CD4-positive, alpha-beta memory T cell (primary cell): ENCODE measurements at regions not wholly inside any gene's neighbourhood (a gene's known extent, or its start where the extent isn't known, plus 50 kb on each side); places are given as distances from the start of the nearest gene placed in this dataset.

Source experiments
- CTCF ChIA-PET: fragments of 350-600 bp; sonication (Branson Sonifier 250); formaldehyde crosslinking; loops from one replicate; lab custom pipeline; 2021; ENCODE audit warnings: inconsistent platforms; ENCODE audit not compliant: partially characterized antibody; lab: Charles Lee
- POLR2A ChIA-PET: fragments of 350-600 bp; sonication (Branson Sonifier 250); formaldehyde crosslinking; loops from one replicate; lab custom pipeline; 2021; ENCODE audit not compliant: partially characterized antibody; lab: Charles Lee
- DNase-seq, 5 donors: peaks; one replicate each; pipeline versions ENCODE4 v3.0.0 to v3.0.0-alpha.2; 2020 to 2022; ENCODE audit warnings: mixed read lengths in 1 of 5
- H3K27ac ChIP-seq: one replicate; pipeline ENCODE4 v1.7.0; 2013; ENCODE audit warnings: low read depth, low read length
- H3K27me3 ChIP-seq: 2 replicates; pipeline ENCODE4 v1.7.0; 2013; ENCODE audit warnings: mild to moderate bottlenecking, low read length, moderate library complexity; ENCODE audit not compliant: insufficient read depth
- H3K36me3 ChIP-seq: 2 replicates; pipeline ENCODE4 v1.7.0; 2013; ENCODE audit warnings: mild to moderate bottlenecking, low read length, moderate library complexity; ENCODE audit not compliant: insufficient read depth
- H3K4me1 ChIP-seq: 2 replicates; pipeline ENCODE4 v1.7.0; 2013; ENCODE audit warnings: mild to moderate bottlenecking, low read length, moderate library complexity; ENCODE audit not compliant: insufficient read depth
- H3K4me3 ChIP-seq, 2 donors: one replicate each; pipeline ENCODE4 v1.7.0; 2013; ENCODE audit warnings: low read length in 2 of 2, mild to moderate bottlenecking in 1 of 2
- H3K9me3 ChIP-seq, 2 donors: one replicate each; pipeline ENCODE4 v1.7.0; 2013; ENCODE audit warnings: low read length in 2 of 2, control low read depth in 1 of 2; ENCODE audit not compliant: control insufficient read depth in 1 of 2
- H3K27ac Mint-ChIP-seq, 7 donors: one replicate each; pipeline ENCODE4 v1.8.0; 2020 to 2021; ENCODE audit warnings: mixed read lengths in 7 of 7, mild to moderate bottlenecking in 6 of 7, inconsistent platforms in 3 of 7, moderate library complexity in 3 of 7
- H3K27me3 Mint-ChIP-seq, 2 donors: one replicate each; pipeline ENCODE4 v1.8.0; 2020 to 2021; ENCODE audit warnings: mixed read lengths in 2 of 2
- H3K36me3 Mint-ChIP-seq, 2 donors: one replicate each; pipeline ENCODE4 v1.8.0; 2020 to 2021; ENCODE audit warnings: mixed read lengths in 2 of 2, inconsistent platforms in 1 of 2, mild to moderate bottlenecking in 1 of 2
- H3K4me1 Mint-ChIP-seq, 4 donors: one replicate each; pipeline ENCODE4 v1.8.0; 2020 to 2021; ENCODE audit warnings: mixed read lengths in 4 of 4, mild to moderate bottlenecking in 1 of 4
- H3K4me3 Mint-ChIP-seq, 8 donors: one replicate each; pipeline ENCODE4 v1.8.0; 2020 to 2021; ENCODE audit warnings: mixed read lengths in 8 of 8, mild to moderate bottlenecking in 7 of 8, moderate library complexity in 6 of 8, inconsistent platforms in 3 of 8
- H3K9me3 Mint-ChIP-seq, 8 donors: one replicate each; pipeline ENCODE4 v1.8.0; 2020 to 2021; ENCODE audit warnings: mixed read lengths in 8 of 8, mild to moderate bottlenecking in 5 of 8, inconsistent platforms in 3 of 8, moderate library complexity in 1 of 8
- intact Hi-C: fragments of 100-400 bp; cut with micrococcal nuclease; formaldehyde crosslinking; loops from one replicate; pipeline ENCODE4 v1.15.1; 2023

- H3K27ac ChIP-seq, result peak overlapping the region; percentile 75
- no peak for DNase-seq
- H3K4me3 Mint-ChIP-seq, result no peak overlapping the region
- H3K4me1 ChIP-seq, result peaks cover 29% of the 10 kb centered on the region
- H3K9me3 Mint-ChIP-seq, result peaks cover 0 to 2% (median 0%) of the 10 kb centered on the region in 8 donors
- H3K27me3 ChIP-seq, result no peaks in the 10 kb centered on the region
- no peaks in the 10 kb centered on the region for H3K36me3 Mint-ChIP-seq
- intact Hi-C loops, result loop anchor here (2.0 to 5.0 kb wide), 2 partner anchors 21 to 45 kb away; no protein-coding TSS in a partner anchor
- H3K9me3 ChIP-seq, result no peaks in the 10 kb centered on the region
- H3K4me3 ChIP-seq, result no peak overlapping the region
- POLR2A ChIA-PET, result interaction anchor here (1.2 to 5.2 kb wide), 6 partner anchors 13 to 158 kb away, joined by 3 to 62 read pairs (median 6); no protein-coding TSS in a partner anchor
- H3K27ac Mint-ChIP-seq, result peak overlapping the region in 6 of 7 donors; percentile 89 to 99 (median 95)
- no peaks in the 10 kb centered on the region for H3K36me3 ChIP-seq
- CTCF ChIA-PET, result interaction anchor here (2.2 to 3.5 kb wide), 2 partner anchors 15 to 262 kb away, joined by 8 to 12 read pairs; no protein-coding TSS in a partner anchor
- H3K27me3 Mint-ChIP-seq, result no peaks in the 10 kb centered on the region
- H3K4me1 Mint-ChIP-seq, result peaks cover 30 to 56% (median 44%) of the 10 kb centered on the region in 4 donors
Observed at GRCh38 chr6:111971866-111972532, 81.9 kb upstream of the CCN6 start.

GRCh38 chr6:111972745-111973117 is 81.2 kb upstream of the CCN6 start:
- Histone ChIP-seq H3K27me3 (no peaks in the 10 kb centered on the region), H3K27ac (peak overlapping the region; percentile 75), H3K4me1 (peaks cover 29% of the 10 kb centered on the region), H3K36me3 (no peaks in the 10 kb centered on the region), H3K9me3 (no peaks in the 10 kb centered on the region), H3K4me3 (no peak overlapping the region)
- H3K4me1 Mint-ChIP-seq, result peaks cover 30 to 60% (median 48%) of the 10 kb centered on the region in 4 donors
- H3K27ac Mint-ChIP-seq, result peak overlapping the region; percentile 89 to 99 (median 95)
- no peak for DNase-seq
- H3K36me3 Mint-ChIP-seq, result no peaks in the 10 kb centered on the region
- peak overlapping the region in 7 of 8 donors; percentile 24 to 79 (median 66) for H3K4me3 Mint-ChIP-seq
- H3K9me3 Mint-ChIP-seq, result peaks cover 0 to 2% (median 0%) of the 10 kb centered on the region in 8 donors
- intact Hi-C loops, result loop anchor here (1.0 to 5.0 kb wide), 4 partner anchors 13 to 99 kb away; partner anchors contain the start of gene FYN
- ChIA-PET CTCF (interaction anchor here (0.8 to 3.5 kb wide), 6 partner anchors 12 to 263 kb away, joined by 3 to 12 read pairs (median 7); no protein-coding TSS in a partner anchor), POLR2A (interaction anchor here (0.6 to 5.2 kb wide), 11 partner anchors 13 to 1098 kb away, joined by 3 to 62 read pairs (median 5); partner anchors contain the start of gene FYN)
- no peaks in the 10 kb centered on the region for H3K27me3 Mint-ChIP-seq

GRCh38 chr6:111973118-111973761 is 80.7 kb upstream of the CCN6 start:
- Mint-ChIP-seq H3K4me1 (peaks cover 30 to 60% (median 48%) of the 10 kb centered on the region in 4 donors), H3K27me3 (no peaks in the 10 kb centered on the region), H3K27ac (peak overlapping the region; percentile 89 to 99 (median 95)), H3K36me3 (no peaks in the 10 kb centered on the region), H3K4me3 (peak overlapping the region; percentile 61 to 79 (median 66)), H3K9me3 (peaks cover 0 to 2% (median 0%) of the 10 kb centered on the region in 8 donors)
- Histone ChIP-seq H3K9me3 (no peaks in the 10 kb centered on the region), H3K4me1 (peaks cover 29% of the 10 kb centered on the region), H3K27me3 (no peaks in the 10 kb centered on the region), H3K4me3 (peak overlapping the region in 1 of 2 donors; percentile 6), H3K36me3 (no peaks in the 10 kb centered on the region), H3K27ac (peak overlapping the region; percentile 75)
- ChIA-PET POLR2A (interaction anchor here (0.6 to 5.2 kb wide), 17 partner anchors 12 to 1098 kb away, joined by 3 to 62 read pairs (median 3); partner anchors contain the start of gene FYN), CTCF (interaction anchor here (0.7 to 3.5 kb wide), 12 partner anchors 11 to 264 kb away, joined by 3 to 12 read pairs (median 3); partner anchors contain the start of gene FYN)
- DNase-seq, result peak; percentile 63 to 91 (median 78)
- intact Hi-C loops, result loop anchor here (1.0 to 5.0 kb wide), 4 partner anchors 12 to 100 kb away; partner anchors contain the start of gene FYN

GRCh38 chr6:111973927-111974639 is 79.8 kb upstream of the CCN6 start:
- Mint-ChIP-seq H3K27ac (peak overlapping the region; percentile 89 to 99 (median 95)), H3K4me3 (peak overlapping the region in 6 of 8 donors; percentile 7 to 75 (median 64)), H3K9me3 (peaks cover 0 to 2% (median 0%) of the 10 kb centered on the region in 8 donors), H3K36me3 (no peaks in the 10 kb centered on the region), H3K27me3 (no peaks in the 10 kb centered on the region), H3K4me1 (peaks cover 30 to 60% (median 48%) of the 10 kb centered on the region in 4 donors)
- intact Hi-C loops, result loop anchor here (1.0 to 5.0 kb wide), 4 partner anchors 11 to 101 kb away; partner anchors contain the start of gene FYN
- H3K36me3 ChIP-seq, result no peaks in the 10 kb centered on the region
- ChIA-PET POLR2A (interaction anchor here (0.6 to 5.2 kb wide), 14 partner anchors 11 to 271 kb away, joined by 3 to 62 read pairs (median 4); partner anchors contain the start of gene FYN), CTCF (interaction anchor here (0.5 to 3.5 kb wide), 13 partner anchors 11 to 963 kb away, joined by 3 to 12 read pairs (median 3); partner anchors contain the start of gene FYN)
- no peaks in the 10 kb centered on the region for H3K27me3 ChIP-seq
- peak overlapping the region; percentile 75 for H3K27ac ChIP-seq
- DNase-seq, result peak in 1 of 5 donors; percentile 26
- peak overlapping the region in 1 of 2 donors; percentile 6 for H3K4me3 ChIP-seq
- H3K4me1 ChIP-seq, result peaks cover 29% of the 10 kb centered on the region
- no peaks in the 10 kb centered on the region for H3K9me3 ChIP-seq

GRCh38 chr6:111975466-111975865 is 78.4 kb upstream of the CCN6 start:
- no peaks in the 10 kb centered on the region for H3K9me3 ChIP-seq
- Mint-ChIP-seq H3K4me3 (no peak overlapping the region), H3K27me3 (no peaks in the 10 kb centered on the region), H3K9me3 (no peaks in the 10 kb centered on the region), H3K27ac (peak overlapping the region in 6 of 7 donors; percentile 41 to 84 (median 70)), H3K4me1 (peaks cover 36 to 73% (median 55%) of the 10 kb centered on the region in 4 donors), H3K36me3 (no peaks in the 10 kb centered on the region)
- peaks cover 29% of the 10 kb centered on the region for H3K4me1 ChIP-seq
- intact Hi-C loops, result no loop called here
- H3K36me3 ChIP-seq, result no peaks in the 10 kb centered on the region
- CTCF ChIA-PET, result interaction anchor here (1.0 to 3.5 kb wide), 2 partner anchors 12 to 17 kb away, joined by 3 to 12 read pairs; no protein-coding TSS in a partner anchor
- no peak overlapping the region for H3K27ac ChIP-seq
- no peak for DNase-seq
- H3K4me3 ChIP-seq, result no peak overlapping the region
- POLR2A ChIA-PET, result interaction anchor here (4.7 to 5.2 kb wide), 2 partner anchors 10 to 16 kb away, joined by 43 to 62 read pairs; no protein-coding TSS in a partner anchor
- no peaks in the 10 kb centered on the region for H3K27me3 ChIP-seq

- Histone ChIP-seq H3K27ac (no peak overlapping the region), H3K9me3 (no peaks in the 10 kb centered on the region), H3K4me3 (no peak overlapping the region), H3K4me1 (peaks cover 29% of the 10 kb centered on the region), H3K36me3 (no peaks in the 10 kb centered on the region), H3K27me3 (no peaks in the 10 kb centered on the region)
- Mint-ChIP-seq H3K36me3 (no peaks in the 10 kb centered on the region), H3K9me3 (no peaks in the 10 kb centered on the region), H3K4me3 (no peak overlapping the region), H3K4me1 (peaks cover 36 to 75% (median 55%) of the 10 kb centered on the region in 4 donors), H3K27me3 (no peaks in the 10 kb centered on the region), H3K27ac (peak overlapping the region; percentile 41 to 84 (median 74))
- intact Hi-C loops, result no loop called here
- ChIA-PET POLR2A (interaction anchor here (4.7 kb wide), 1 partner anchor 9 kb away, joined by 43 read pairs; no protein-coding TSS in a partner anchor), CTCF (no interaction called here)
- DNase-seq, result no peak
Observed at GRCh38 chr6:111976139-111976538, 77.8 kb upstream of the CCN6 start.
